Colonic mucosa (tissue), 4 donors: ENCODE measurements at regions not wholly inside any gene's neighbourhood (a gene's known extent, or its start where the extent isn't known, plus 50 kb on each side); places are given as distances from the start of the nearest gene placed in this dataset.

ENCODE experiments used
- DNase-seq: peaks from one replicate; pipeline ENCODE4 v3.0.0-alpha.2; 2020
- H3K27ac ChIP-seq: fragments of 200-600 bp; one replicate; pipeline ENCODE4 v1.8.0; 2021
- H3K27me3 ChIP-seq: fragments of 200-600 bp; one replicate; pipeline ENCODE4 v1.8.0; 2021
- H3K36me3 ChIP-seq: fragments of 200-600 bp; one replicate; pipeline ENCODE4 v1.8.0; 2021
- H3K4me1 ChIP-seq: fragments of 200-600 bp; one replicate; pipeline ENCODE4 v1.8.0; 2021; ENCODE audit warnings: mild to moderate bottlenecking
- H3K4me3 ChIP-seq: fragments of 200-600 bp; one replicate; pipeline ENCODE4 v1.8.0; 2021
- H3K9ac ChIP-seq, 2 donors: one replicate each; pipeline ENCODE4 v1.7.0; 2013; ENCODE audit warnings: control low read depth in 2 of 2, low read depth in 2 of 2, low read length in 2 of 2
- H3K9me3 ChIP-seq: fragments of 200-600 bp; one replicate; pipeline ENCODE4 v1.8.0; 2021
- CTCF ChIP-seq: fragments of 200-600 bp; IDR thresholded peaks from one replicate; pipeline ENCODE4 v1.8.0; 2022; ENCODE audit warnings: antibody characterized with exemption, mild to moderate bottlenecking
- intact Hi-C: fragments of 100-400 bp; cut with DNase I; formaldehyde crosslinking; loops from one replicate; pipeline ENCODE4 v1.14.1; 2022
- donor health status: healthy.
- donor health status: DM: no; HTN: no; CAD: no.
- donor health status: DM: no; HTN: no; CAD: no.

DNA sequence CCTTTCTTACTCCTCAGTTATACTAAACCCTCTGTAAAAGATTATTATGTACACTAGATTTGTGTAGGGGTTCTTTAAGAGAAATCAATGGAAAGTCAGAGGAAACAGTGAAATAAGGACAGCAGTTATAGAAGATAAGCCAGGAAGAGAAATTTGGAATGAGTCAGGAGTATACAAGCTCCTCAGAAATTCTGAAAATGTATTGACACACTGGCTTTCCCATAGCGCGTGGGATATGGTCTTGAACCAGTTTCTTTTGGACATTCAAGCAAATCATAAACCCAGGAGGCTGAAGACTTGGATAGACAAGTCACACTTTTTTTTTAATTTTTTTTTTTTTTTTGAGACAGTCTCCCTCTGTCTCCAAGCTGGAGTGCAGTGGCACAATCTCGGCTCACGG lies 316.1 kb upstream of the MMADHC start:
- no peak overlapping the region for H3K9ac ChIP-seq
- H3K36me3 ChIP-seq: no peaks in the 10 kb centered on the region
- H3K9me3 ChIP-seq: no peaks in the 10 kb centered on the region
- H3K4me1 ChIP-seq: no peaks in the 10 kb centered on the region
- no peak for TF ChIP-seq CTCF
- intact Hi-C loops: no loop called here
- H3K27ac ChIP-seq: no peak overlapping the region
- no peaks in the 10 kb centered on the region for H3K27me3 ChIP-seq
- DNase-seq: no peak
- H3K4me3 ChIP-seq: no peak overlapping the region

DNA sequence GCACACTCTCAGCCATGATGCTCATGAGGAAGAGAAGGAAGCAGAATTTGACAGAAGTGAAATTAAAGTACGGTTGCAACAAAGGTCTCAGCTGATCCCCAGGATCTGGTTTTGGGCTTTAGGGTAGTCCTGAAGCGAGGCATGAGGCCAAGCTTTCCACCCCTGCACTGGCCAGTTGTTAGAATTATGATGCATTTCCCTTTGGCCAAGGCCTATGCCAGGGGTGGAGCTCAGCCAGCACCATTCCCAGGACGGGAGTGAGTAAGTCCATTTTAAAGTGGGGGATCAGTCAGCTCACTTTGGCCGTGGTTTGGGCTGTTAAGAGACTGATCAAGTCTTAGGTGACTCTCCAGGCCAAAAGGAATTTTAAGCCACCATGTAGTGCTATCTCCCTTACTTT lies 314.5 kb upstream of the MMADHC start:
- Histone ChIP-seq H3K9me3 (no peaks in the 10 kb centered on the region), H3K27ac (no peak overlapping the region)
- intact Hi-C loops: no loop called here

DNA sequence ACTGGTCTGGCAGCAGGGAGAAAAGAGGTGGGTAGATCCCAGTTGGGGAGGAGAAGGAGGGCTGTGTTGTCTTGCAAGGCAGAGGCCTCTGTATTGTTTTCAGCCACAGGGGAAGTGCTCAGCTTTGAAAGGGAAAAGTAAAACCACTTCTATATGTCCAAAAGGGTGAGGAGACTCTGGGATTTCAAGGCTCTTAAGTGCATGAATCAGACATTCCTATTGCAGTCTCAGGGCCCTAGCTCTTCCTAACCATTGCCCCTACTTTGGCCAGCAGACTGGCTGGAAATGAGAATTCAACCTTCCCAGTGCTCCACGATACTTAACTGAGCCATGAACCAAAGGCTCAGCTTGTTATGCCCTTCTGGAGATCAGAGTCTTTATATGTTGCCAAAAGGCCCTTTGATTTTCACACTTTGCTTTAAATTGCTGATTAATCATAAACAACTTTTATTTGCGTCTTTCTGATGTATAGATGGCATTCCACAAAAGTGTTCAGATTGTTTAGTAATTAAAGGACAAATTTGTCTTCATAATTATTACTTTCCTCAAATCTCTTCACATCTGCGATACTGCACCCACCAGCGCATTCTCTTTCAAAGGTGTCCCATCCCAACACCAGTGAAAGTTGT lies 313.8 kb upstream of the MMADHC start:
- Histone ChIP-seq H3K4me1 (no peaks in the 10 kb centered on the region), H3K27ac (no peak overlapping the region), H3K36me3 (no peaks in the 10 kb centered on the region), H3K9me3 (no peaks in the 10 kb centered on the region), H3K4me3 (no peak overlapping the region), H3K9ac (no peak overlapping the region), H3K27me3 (no peaks in the 10 kb centered on the region)
- TF ChIP-seq CTCF: no peak
- no peak for DNase-seq
- intact Hi-C loops: no loop called here

More for the DNA sequence above, 314.5 kb upstream of the MMADHC start:
- Histone ChIP-seq H3K36me3 (no peaks in the 10 kb centered on the region), H3K4me3 (no peak overlapping the region), H3K4me1 (no peaks in the 10 kb centered on the region), H3K9ac (no peak overlapping the region), H3K27me3 (no peaks in the 10 kb centered on the region)
- no peak for TF ChIP-seq CTCF
- DNase-seq: no peak

- H3K27ac ChIP-seq: no peak overlapping the region
- TF ChIP-seq CTCF: no peak
- DNase-seq: no peak
- no peak overlapping the region for H3K4me3 ChIP-seq
- H3K36me3 ChIP-seq: no peaks in the 10 kb centered on the region
- no peaks in the 10 kb centered on the region for H3K9me3 ChIP-seq
- no peaks in the 10 kb centered on the region for H3K4me1 ChIP-seq
- H3K27me3 ChIP-seq: no peaks in the 10 kb centered on the region
- no peak overlapping the region for H3K9ac ChIP-seq
- intact Hi-C loops: no loop called here
Measured at GRCh38 chr2:149899390-149899789, 311.8 kb upstream of the MMADHC start.

DNA sequence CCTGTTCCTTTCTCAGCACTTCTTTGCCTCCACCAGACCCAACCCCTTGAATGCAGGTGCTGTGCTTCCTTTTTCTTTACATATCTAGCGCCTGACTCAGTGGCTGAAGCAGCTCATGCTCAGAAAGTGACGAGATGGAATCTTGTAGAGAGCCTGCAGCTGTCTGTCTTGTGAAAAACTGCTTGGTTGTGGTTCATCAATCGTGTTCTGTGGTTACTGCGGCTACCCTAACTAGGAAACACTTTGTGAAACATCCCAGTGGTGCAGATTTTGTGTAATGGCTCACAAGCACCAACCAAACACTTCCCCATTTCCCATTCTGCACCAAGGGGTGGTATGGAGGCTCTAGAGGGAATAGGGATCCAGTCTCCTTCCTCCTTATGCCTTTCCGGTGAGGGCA lies 307.2 kb upstream of the MMADHC start:
- Histone ChIP-seq H3K27ac (no peak overlapping the region), H3K36me3 (no peaks in the 10 kb centered on the region), H3K4me1 (no peaks in the 10 kb centered on the region), H3K9ac (no peak overlapping the region), H3K4me3 (no peak overlapping the region), H3K9me3 (no peaks in the 10 kb centered on the region), H3K27me3 (no peaks in the 10 kb centered on the region)
- no peak for DNase-seq
- intact Hi-C loops: no loop called here
- TF ChIP-seq CTCF: no peak
